ENCODE measurements at regions not wholly inside any gene's neighbourhood (a gene's known extent, or its start where the extent isn't known, plus 50 kb on each side); places are given as distances from the start of the nearest gene placed in this dataset.

- no peak overlapping the region for H3K27ac ChIP-seq (ENCODE audit: low read depth, low read length)
- H3K9ac ChIP-seq (ENCODE audit: low read length): no peak overlapping the region
- H3K4me1 ChIP-seq (ENCODE audit: control insufficient read depth, insufficient read depth, low read length): no peaks in the 10 kb centered on the region
- H3K36me3 ChIP-seq (ENCODE audit: control insufficient read depth, insufficient read depth, low read length): no peaks in the 10 kb centered on the region
- H3K4me3 ChIP-seq (ENCODE audit: low read length): no peak overlapping the region
- no peaks in the 10 kb centered on the region for H3K27me3 ChIP-seq (ENCODE audit: control insufficient read depth, insufficient read depth, low read length)
Observed at GRCh38 chr10:43809211-43809930, 160.7 kb upstream of the ZNF32 start.

GRCh38 chr10:43808136-43808535, 159.5 kb upstream of the ZNF32 start:
- Histone ChIP-seq H3K4me1 (ENCODE audit: control insufficient read depth, insufficient read depth, low read length) (no peaks in the 10 kb centered on the region), H3K27ac (ENCODE audit: low read depth, low read length) (no peak overlapping the region), H3K36me3 (ENCODE audit: control insufficient read depth, insufficient read depth, low read length) (no peaks in the 10 kb centered on the region), H3K4me3 (ENCODE audit: low read length) (no peak overlapping the region), H3K9ac (ENCODE audit: low read length) (no peak overlapping the region), H3K27me3 (ENCODE audit: control insufficient read depth, insufficient read depth, low read length) (no peaks in the 10 kb centered on the region)

- Histone ChIP-seq H3K4me3 (ENCODE audit: low read length) (no peak overlapping the region), H3K27ac (ENCODE audit: low read depth, low read length) (no peak overlapping the region), H3K36me3 (ENCODE audit: control insufficient read depth, insufficient read depth, low read length) (no peaks in the 10 kb centered on the region), H3K4me1 (ENCODE audit: control insufficient read depth, insufficient read depth, low read length) (no peaks in the 10 kb centered on the region), H3K9ac (ENCODE audit: low read length) (no peak overlapping the region), H3K27me3 (ENCODE audit: control insufficient read depth, insufficient read depth, low read length) (no peaks in the 10 kb centered on the region)
Observed at GRCh38 chr10:43806831-43807640, 158.4 kb upstream of the ZNF32 start.

- Histone ChIP-seq H3K27ac (ENCODE audit: low read depth, low read length) (no peak overlapping the region), H3K27me3 (ENCODE audit: control insufficient read depth, insufficient read depth, low read length) (no peaks in the 10 kb centered on the region), H3K4me3 (ENCODE audit: low read length) (no peak overlapping the region), H3K9ac (ENCODE audit: low read length) (no peak overlapping the region), H3K4me1 (ENCODE audit: control insufficient read depth, insufficient read depth, low read length) (no peaks in the 10 kb centered on the region), H3K36me3 (ENCODE audit: control insufficient read depth, insufficient read depth, low read length) (no peaks in the 10 kb centered on the region)
Observed at GRCh38 chr10:43803791-43804190, 155.1 kb upstream of the ZNF32 start.

GRCh38 chr10:43802988-43803696, 154.5 kb upstream of the ZNF32 start:
- Histone ChIP-seq H3K4me1 (ENCODE audit: control insufficient read depth, insufficient read depth, low read length) (no peaks in the 10 kb centered on the region), H3K27me3 (ENCODE audit: control insufficient read depth, insufficient read depth, low read length) (no peaks in the 10 kb centered on the region), H3K9ac (ENCODE audit: low read length) (no peak overlapping the region), H3K27ac (ENCODE audit: low read depth, low read length) (no peak overlapping the region), H3K36me3 (ENCODE audit: control insufficient read depth, insufficient read depth, low read length) (no peaks in the 10 kb centered on the region), H3K4me3 (ENCODE audit: low read length) (no peak overlapping the region)

GRCh38 chr10:43801626-43802025, 152.9 kb upstream of the ZNF32 start:
- H3K27me3 ChIP-seq (ENCODE audit: control insufficient read depth, insufficient read depth, low read length): no peaks in the 10 kb centered on the region
- H3K36me3 ChIP-seq (ENCODE audit: control insufficient read depth, insufficient read depth, low read length): no peaks in the 10 kb centered on the region
- no peak overlapping the region for H3K9ac ChIP-seq (ENCODE audit: low read length)
- no peak overlapping the region for H3K27ac ChIP-seq (ENCODE audit: low read depth, low read length)
- no peak overlapping the region for H3K4me3 ChIP-seq (ENCODE audit: low read length)
- no peaks in the 10 kb centered on the region for H3K4me1 ChIP-seq (ENCODE audit: control insufficient read depth, insufficient read depth, low read length)

- Histone ChIP-seq H3K4me3 (ENCODE audit: low read length) (no peak overlapping the region), H3K27me3 (ENCODE audit: control insufficient read depth, insufficient read depth, low read length) (no peaks in the 10 kb centered on the region), H3K36me3 (ENCODE audit: control insufficient read depth, insufficient read depth, low read length) (no peaks in the 10 kb centered on the region), H3K9ac (ENCODE audit: low read length) (no peak overlapping the region), H3K4me1 (ENCODE audit: control insufficient read depth, insufficient read depth, low read length) (no peaks in the 10 kb centered on the region), H3K27ac (ENCODE audit: low read depth, low read length) (no peak overlapping the region)
Observed at GRCh38 chr10:43801140-43801539, 152.5 kb upstream of the ZNF32 start.

- no peaks in the 10 kb centered on the region for H3K27me3 ChIP-seq (ENCODE audit: control insufficient read depth, insufficient read depth, low read length)
- H3K9ac ChIP-seq (ENCODE audit: low read length): no peak overlapping the region
- H3K4me1 ChIP-seq (ENCODE audit: control insufficient read depth, insufficient read depth, low read length): no peaks in the 10 kb centered on the region
- H3K4me3 ChIP-seq (ENCODE audit: low read length): no peak overlapping the region
- H3K36me3 ChIP-seq (ENCODE audit: control insufficient read depth, insufficient read depth, low read length): no peaks in the 10 kb centered on the region
- H3K27ac ChIP-seq (ENCODE audit: low read depth, low read length): no peak overlapping the region
Observed at GRCh38 chr10:43796781-43797180, 148.1 kb upstream of the ZNF32 start.

GRCh38 chr10:43795639-43796038, 147.0 kb upstream of the ZNF32 start:
- H3K27me3 ChIP-seq (ENCODE audit: control insufficient read depth, insufficient read depth, low read length): no peaks in the 10 kb centered on the region
- no peak overlapping the region for H3K9ac ChIP-seq (ENCODE audit: low read length)
- no peak overlapping the region for H3K27ac ChIP-seq (ENCODE audit: low read depth, low read length)
- no peaks in the 10 kb centered on the region for H3K4me1 ChIP-seq (ENCODE audit: control insufficient read depth, insufficient read depth, low read length)
- no peak overlapping the region for H3K4me3 ChIP-seq (ENCODE audit: low read length)
- H3K36me3 ChIP-seq (ENCODE audit: control insufficient read depth, insufficient read depth, low read length): no peaks in the 10 kb centered on the region

GRCh38 chr10:43795093-43795492, 146.4 kb upstream of the ZNF32 start:
- Histone ChIP-seq H3K4me3 (ENCODE audit: low read length) (no peak overlapping the region), H3K4me1 (ENCODE audit: control insufficient read depth, insufficient read depth, low read length) (no peaks in the 10 kb centered on the region), H3K36me3 (ENCODE audit: control insufficient read depth, insufficient read depth, low read length) (no peaks in the 10 kb centered on the region), H3K27me3 (ENCODE audit: control insufficient read depth, insufficient read depth, low read length) (no peaks in the 10 kb centered on the region), H3K27ac (ENCODE audit: low read depth, low read length) (no peak overlapping the region), H3K9ac (ENCODE audit: low read length) (no peak overlapping the region)

GRCh38 chr10:43794181-43794815, 145.6 kb upstream of the ZNF32 start:
- H3K27ac ChIP-seq (ENCODE audit: low read depth, low read length): no peak overlapping the region
- no peaks in the 10 kb centered on the region for H3K36me3 ChIP-seq (ENCODE audit: control insufficient read depth, insufficient read depth, low read length)
- H3K4me1 ChIP-seq (ENCODE audit: control insufficient read depth, insufficient read depth, low read length): no peaks in the 10 kb centered on the region
- no peaks in the 10 kb centered on the region for H3K27me3 ChIP-seq (ENCODE audit: control insufficient read depth, insufficient read depth, low read length)
- H3K9ac ChIP-seq (ENCODE audit: low read length): no peak overlapping the region
- no peak overlapping the region for H3K4me3 ChIP-seq (ENCODE audit: low read length)

- no peak overlapping the region for H3K9ac ChIP-seq (ENCODE audit: low read length)
- no peaks in the 10 kb centered on the region for H3K36me3 ChIP-seq (ENCODE audit: control insufficient read depth, insufficient read depth, low read length)
- no peak overlapping the region for H3K4me3 ChIP-seq (ENCODE audit: low read length)
- H3K27me3 ChIP-seq (ENCODE audit: control insufficient read depth, insufficient read depth, low read length): no peaks in the 10 kb centered on the region
- H3K4me1 ChIP-seq (ENCODE audit: control insufficient read depth, insufficient read depth, low read length): no peaks in the 10 kb centered on the region
- H3K27ac ChIP-seq (ENCODE audit: low read depth, low read length): no peak overlapping the region
Observed at GRCh38 chr10:43793704-43794103, 145.0 kb upstream of the ZNF32 start.
